SK-N-SH treated with all-trans-retinoic acid at 6 μM for 48 hours (cell line): ENCODE measurements at regions not wholly inside any gene's neighbourhood (a gene's known extent, or its start where the extent isn't known, plus 50 kb on each side); places are given as distances from the start of the nearest gene placed in this dataset.

Experiments
- ISL1 ChIP-seq: fragments of 250-450 bp; sonication (Bioruptor Pico); IDR thresholded peaks from 2 replicates; pipeline ENCODE4 v2.1.2; 2022; ENCODE audit warnings: mild to moderate bottlenecking, moderate library complexity
- PATZ1 ChIP-seq: fragments of 250-450 bp; sonication (Bioruptor Pico); IDR thresholded peaks from 2 replicates; pipeline ENCODE4 v1.8.0; 2020; ENCODE audit warnings: mild to moderate bottlenecking, moderate library complexity, borderline replicate concordance
- RARB ChIP-seq: fragments of 250-450 bp; sonication (Bioruptor Pico); IDR thresholded peaks from 2 replicates; pipeline ENCODE4 v1.8.0; 2021; ENCODE audit warnings: mild to moderate bottlenecking, moderate library complexity
- SNAI2 ChIP-seq: fragments of 250-450 bp; sonication (Bioruptor Pico); IDR thresholded peaks from 2 replicates; pipeline ENCODE4 v1.5.0; 2020; ENCODE audit warnings: mild to moderate bottlenecking, moderate library complexity
- TCF4 ChIP-seq: fragments of 250-450 bp; sonication (Bioruptor Pico); IDR thresholded peaks from 2 replicates; pipeline ENCODE4 v1.8.0; 2021; ENCODE audit warnings: mild to moderate bottlenecking, moderate library complexity, borderline replicate concordance
- ZFP3 ChIP-seq: fragments of 250-450 bp; sonication (Bioruptor Pico); IDR thresholded peaks from 2 replicates; pipeline ENCODE4 v1.5.0; 2020; ENCODE audit warnings: mild to moderate bottlenecking, moderate library complexity
- ZFP30 ChIP-seq: fragments of 450-650 bp; formaldehyde crosslinking; IDR thresholded peaks from 2 replicates; pipeline ENCODE4 v1.5.0; 2022; ENCODE audit warnings: mild to moderate bottlenecking, moderate library complexity

GRCh38 chr1:56411021-56411420 lies 168.3 kb downstream of the PLPP3 start:
- no peak for TF ChIP-seq RARB (CRISPR knock-in tag)
- no peak for TF ChIP-seq TCF4 (CRISPR knock-in tag)
- TF ChIP-seq ZFP3 (CRISPR knock-in tag): no peak
- no peak for TF ChIP-seq ZFP30 (CRISPR knock-in tag)
- TF ChIP-seq PATZ1 (CRISPR knock-in tag): no peak
- no peak for TF ChIP-seq ISL1 (CRISPR knock-in tag)
- no peak for TF ChIP-seq SNAI2
